ENCODE measurements at regions not wholly inside any gene's neighbourhood (a gene's known extent, or its start where the extent isn't known, plus 50 kb on each side); places are given as distances from the start of the nearest gene placed in this dataset.
"Not testable (repeated sequence)": the region's sequence is repeated elsewhere in the genome, so short reads cannot be mapped to it uniquely, and the experiment has no call there.

DNA sequence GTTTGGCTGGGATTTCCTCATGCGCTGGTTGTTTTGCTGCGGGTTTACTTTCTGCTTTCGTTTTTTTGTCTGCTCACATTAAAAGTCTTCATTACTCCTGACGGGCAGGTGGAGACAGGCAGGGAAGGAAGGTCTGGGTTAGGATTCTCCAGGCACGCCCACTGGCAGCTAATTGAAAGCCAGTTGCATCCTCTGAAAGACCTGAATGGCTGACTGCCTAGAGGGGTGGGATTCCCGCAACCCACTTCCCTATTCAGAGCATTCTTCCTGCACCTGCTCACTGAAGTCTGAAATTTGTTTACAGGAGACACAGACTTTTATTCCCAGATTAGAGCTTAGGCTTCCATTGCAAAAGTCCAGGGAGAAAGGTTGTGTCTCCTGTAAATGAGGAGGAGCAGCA, 172.0 kb downstream of the UQCRFS1 start:
- POLR2A ChIA-PET = no interaction called here
- H3K4me3 Mint-ChIP-seq = no peak overlapping the region
- no peak overlapping the region for H3K4me3 ChIP-seq (ENCODE audit: low read length)

DNA sequence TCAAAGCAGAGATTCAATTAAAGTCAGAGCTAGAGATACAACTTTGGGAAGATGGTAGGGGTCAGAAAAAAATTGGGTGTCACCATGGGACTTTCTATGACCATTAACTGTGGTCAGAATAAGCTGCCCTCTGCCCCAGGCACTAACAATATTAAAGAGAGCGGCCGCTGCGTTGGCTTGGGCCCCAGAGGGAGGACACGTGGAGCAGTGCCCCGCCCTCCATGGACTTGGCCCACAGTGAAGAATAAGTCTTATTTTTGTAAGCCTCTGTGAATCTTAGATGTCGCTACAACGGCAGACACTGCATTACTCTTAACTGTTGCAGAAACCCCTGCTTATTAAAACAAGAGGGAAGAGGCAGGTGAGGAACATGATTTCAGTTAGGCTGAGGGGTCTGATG, 172.7 kb downstream of the UQCRFS1 start:
- Mint-ChIP-seq H3K9me3 (peaks cover 0 to 7% (median 4%) of the 10 kb centered on the region in 5 donors), H3K36me3 (no peaks in the 10 kb centered on the region), H3K4me1 (no peaks in the 10 kb centered on the region), H3K27me3 (peaks cover 9% of the 10 kb centered on the region in 2 donors), H3K4me3 (no peak overlapping the region), H3K27ac (no peak overlapping the region)
- H3K36me3 ChIP-seq (ENCODE audit: insufficient read depth, low read length) = no peaks in the 10 kb centered on the region
- POLR2A ChIA-PET = no interaction called here
- no peaks in the 10 kb centered on the region for H3K4me1 ChIP-seq (ENCODE audit: insufficient read depth, low read length)
- H3K9me3 ChIP-seq (ENCODE audit: low read length) = no peaks in the 10 kb centered on the region
- H3K4me3 ChIP-seq (ENCODE audit: low read length) = no peak overlapping the region
- no peaks in the 10 kb centered on the region for H3K27me3 ChIP-seq (ENCODE audit: insufficient read depth, low read length, poor library complexity, severe bottlenecking)
- no peak for DNase-seq
- CTCF ChIA-PET = no interaction called here
- H3K27ac ChIP-seq (ENCODE audit: low read depth, low read length) = no peak overlapping the region

More for the DNA sequence above, 172.0 kb downstream of the UQCRFS1 start:
- peaks cover 9% of the 10 kb centered on the region in 2 donors for H3K27me3 Mint-ChIP-seq
- DNase-seq = no peak
- CTCF ChIA-PET = no interaction called here
- Histone ChIP-seq H3K4me1 (ENCODE audit: insufficient read depth, low read length) (no peaks in the 10 kb centered on the region), H3K36me3 (ENCODE audit: insufficient read depth, low read length) (no peaks in the 10 kb centered on the region), H3K27me3 (ENCODE audit: insufficient read depth, low read length, poor library complexity, severe bottlenecking) (no peaks in the 10 kb centered on the region), H3K27ac (ENCODE audit: low read depth, low read length) (no peak overlapping the region), H3K9me3 (ENCODE audit: low read length) (no peaks in the 10 kb centered on the region)
- no peak overlapping the region for H3K27ac Mint-ChIP-seq
- H3K4me1 Mint-ChIP-seq = no peaks in the 10 kb centered on the region
- no peaks in the 10 kb centered on the region for H3K36me3 Mint-ChIP-seq
- H3K9me3 Mint-ChIP-seq = peaks cover 0 to 7% (median 4%) of the 10 kb centered on the region in 5 donors

DNA sequence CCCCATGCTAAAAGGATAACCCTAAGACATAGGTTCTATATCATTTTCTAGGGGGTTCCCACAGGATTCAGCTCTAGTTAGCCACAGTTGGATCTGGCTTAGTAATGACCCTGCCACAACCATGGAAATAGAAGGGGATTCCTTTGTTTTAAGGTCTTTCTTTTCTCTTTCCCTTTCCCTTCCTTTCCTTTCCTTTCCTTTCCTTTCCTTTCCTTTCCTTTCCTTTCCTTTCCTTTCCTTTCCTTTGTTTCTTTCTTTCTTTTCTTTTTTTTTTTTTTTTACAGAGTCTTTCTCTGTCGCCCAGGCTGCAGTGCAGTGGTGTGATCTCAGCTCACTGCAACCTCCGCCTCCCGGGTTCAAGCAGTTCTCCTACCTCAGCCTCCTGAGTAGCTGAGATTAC, 173.9 kb downstream of the UQCRFS1 start:
- H3K27ac Mint-ChIP-seq; H3K9me3 ChIP-seq (ENCODE audit: low read length); H3K27me3 Mint-ChIP-seq; POLR2A ChIA-PET; H3K4me3 Mint-ChIP-seq; H3K27ac ChIP-seq (ENCODE audit: low read depth, low read length); H3K36me3 ChIP-seq (ENCODE audit: insufficient read depth, low read length); H3K4me1 Mint-ChIP-seq; H3K4me3 ChIP-seq (ENCODE audit: low read length); H3K27me3 ChIP-seq (ENCODE audit: insufficient read depth, low read length, poor library complexity, severe bottlenecking); H3K36me3 Mint-ChIP-seq; H3K4me1 ChIP-seq (ENCODE audit: insufficient read depth, low read length); DNase-seq; H3K9me3 Mint-ChIP-seq; CTCF ChIA-PET: not testable (repeated sequence)

DNA sequence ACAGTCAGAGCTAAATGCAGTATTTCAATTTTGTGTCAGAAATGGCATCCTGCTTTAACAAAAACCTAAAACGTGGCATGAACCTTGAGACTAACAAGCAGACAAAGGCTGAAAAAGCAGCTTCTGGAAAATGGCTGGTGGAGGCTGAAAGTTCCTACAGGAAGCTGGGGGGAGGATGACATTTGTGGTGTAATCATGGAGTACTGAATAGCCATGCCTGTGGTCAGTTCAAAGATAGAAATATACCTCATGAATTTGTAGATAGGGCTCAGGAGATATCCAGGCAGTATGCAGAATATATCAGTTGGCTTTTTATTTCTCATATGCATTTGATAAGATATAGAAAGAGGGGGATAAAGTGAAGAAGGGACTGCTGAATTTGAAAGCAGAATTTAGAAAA, 181.7 kb downstream of the UQCRFS1 start:
- Histone ChIP-seq H3K27ac (ENCODE audit: low read depth, low read length) (no peak overlapping the region), H3K4me3 (ENCODE audit: low read length) (no peak overlapping the region), H3K36me3 (ENCODE audit: insufficient read depth, low read length) (no peaks in the 10 kb centered on the region), H3K4me1 (ENCODE audit: insufficient read depth, low read length) (no peaks in the 10 kb centered on the region), H3K9me3 (ENCODE audit: low read length) (no peaks in the 10 kb centered on the region), H3K27me3 (ENCODE audit: insufficient read depth, low read length, poor library complexity, severe bottlenecking) (no peaks in the 10 kb centered on the region)
- Mint-ChIP-seq H3K9me3 (peaks cover 0 to 3% (median 0%) of the 10 kb centered on the region in 5 donors), H3K36me3 (no peaks in the 10 kb centered on the region), H3K4me3 (no peak overlapping the region), H3K4me1 (no peaks in the 10 kb centered on the region), H3K27ac (no peak overlapping the region), H3K27me3 (no peaks in the 10 kb centered on the region)
- ChIA-PET POLR2A (no interaction called here), CTCF (no interaction called here)
- DNase-seq = no peak

DNA sequence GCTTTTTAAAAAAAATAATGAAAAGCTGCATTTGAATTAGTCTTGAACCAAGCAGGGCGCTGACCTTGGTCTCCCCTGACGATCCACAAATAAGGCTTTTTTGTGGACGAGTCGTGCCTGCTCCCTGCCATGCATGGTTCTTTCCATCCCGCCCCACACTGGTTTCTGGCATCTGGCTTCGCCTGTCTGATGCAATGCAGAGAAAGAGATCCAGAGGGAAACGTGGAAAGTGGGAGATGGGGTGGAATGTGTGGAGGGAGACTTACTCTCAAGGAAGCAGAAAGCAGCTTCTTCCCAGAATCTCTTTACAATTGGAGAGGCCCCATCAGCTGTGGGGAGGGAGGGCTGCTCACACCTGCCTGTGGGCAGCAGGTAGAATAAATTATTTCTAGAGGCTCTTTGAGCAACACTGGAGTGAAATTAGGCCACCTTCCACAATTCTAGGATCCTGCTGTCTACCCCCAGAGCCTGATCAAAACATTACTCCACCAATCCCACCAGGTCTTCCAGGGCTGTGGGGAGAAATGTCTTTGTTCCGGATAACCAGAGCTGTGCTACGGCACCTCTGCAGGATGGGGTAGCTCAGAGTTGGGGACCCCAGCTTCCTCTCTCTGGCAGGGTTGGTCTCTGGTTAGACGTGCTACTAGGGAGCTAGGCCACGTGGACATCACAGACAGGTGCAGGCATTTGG, 183.5 kb downstream of the UQCRFS1 start:
- CTCF ChIA-PET = no interaction called here
- H3K36me3 ChIP-seq (ENCODE audit: insufficient read depth, low read length) = no peaks in the 10 kb centered on the region
- POLR2A ChIA-PET = no interaction called here

DNA sequence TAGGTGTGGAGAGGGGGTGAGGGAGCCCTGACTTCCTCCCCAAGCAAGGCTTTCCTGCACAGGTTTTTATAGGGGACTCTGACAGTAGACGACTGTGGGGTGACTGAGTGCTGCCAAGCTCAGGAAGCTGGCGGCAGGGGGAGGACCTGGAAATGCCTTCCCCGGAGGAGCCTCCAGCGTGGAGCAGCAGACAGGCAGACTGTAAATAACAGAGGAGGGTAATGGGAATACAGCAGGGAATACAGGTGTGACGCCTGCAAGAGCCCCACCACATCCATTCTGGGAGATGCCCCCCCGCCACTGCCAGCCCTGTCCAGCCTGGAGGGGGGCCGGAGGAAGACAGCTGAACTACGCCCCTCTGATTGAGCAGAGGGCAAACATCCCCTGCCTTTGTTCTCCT, 190.4 kb downstream of the UQCRFS1 start:
- no peaks in the 10 kb centered on the region for H3K27me3 ChIP-seq (ENCODE audit: insufficient read depth, low read length, poor library complexity, severe bottlenecking)
- H3K4me3 ChIP-seq (ENCODE audit: low read length) = no peak overlapping the region
- DNase-seq = no peak
- no peaks in the 10 kb centered on the region for H3K36me3 ChIP-seq (ENCODE audit: insufficient read depth, low read length)
- peaks cover 1 to 4% of the 10 kb centered on the region in 2 donors for H3K27me3 Mint-ChIP-seq
- CTCF ChIA-PET = no interaction called here
- H3K27ac Mint-ChIP-seq = no peak overlapping the region
- H3K27ac ChIP-seq (ENCODE audit: low read depth, low read length) = no peak overlapping the region
- POLR2A ChIA-PET = no interaction called here
- H3K4me1 ChIP-seq (ENCODE audit: insufficient read depth, low read length) = no peaks in the 10 kb centered on the region
- peaks cover 0 to under 1% (median 0%) of the 10 kb centered on the region in 5 donors for H3K9me3 Mint-ChIP-seq
- peaks cover 0 to 2% (median 0%) of the 10 kb centered on the region in 3 donors for H3K36me3 Mint-ChIP-seq
- no peaks in the 10 kb centered on the region for H3K9me3 ChIP-seq (ENCODE audit: low read length)
- H3K4me1 Mint-ChIP-seq = no peaks in the 10 kb centered on the region
- H3K4me3 Mint-ChIP-seq = no peak overlapping the region

More for the DNA sequence above, 183.5 kb downstream of the UQCRFS1 start:
- DNase-seq = no peak
- peaks cover 0 to 3% (median 0%) of the 10 kb centered on the region in 5 donors for H3K9me3 Mint-ChIP-seq
- H3K27ac Mint-ChIP-seq = no peak overlapping the region
- no peak overlapping the region for H3K4me3 Mint-ChIP-seq
- no peak overlapping the region for H3K27ac ChIP-seq (ENCODE audit: low read depth, low read length)
- H3K4me1 ChIP-seq (ENCODE audit: insufficient read depth, low read length) = no peaks in the 10 kb centered on the region
- no peaks in the 10 kb centered on the region for H3K9me3 ChIP-seq (ENCODE audit: low read length)
- no peaks in the 10 kb centered on the region for H3K27me3 ChIP-seq (ENCODE audit: insufficient read depth, low read length, poor library complexity, severe bottlenecking)
- H3K4me1 Mint-ChIP-seq = no peaks in the 10 kb centered on the region
- no peaks in the 10 kb centered on the region for H3K36me3 Mint-ChIP-seq
- H3K27me3 Mint-ChIP-seq = no peaks in the 10 kb centered on the region
- H3K4me3 ChIP-seq (ENCODE audit: low read length) = no peak overlapping the region

DNA sequence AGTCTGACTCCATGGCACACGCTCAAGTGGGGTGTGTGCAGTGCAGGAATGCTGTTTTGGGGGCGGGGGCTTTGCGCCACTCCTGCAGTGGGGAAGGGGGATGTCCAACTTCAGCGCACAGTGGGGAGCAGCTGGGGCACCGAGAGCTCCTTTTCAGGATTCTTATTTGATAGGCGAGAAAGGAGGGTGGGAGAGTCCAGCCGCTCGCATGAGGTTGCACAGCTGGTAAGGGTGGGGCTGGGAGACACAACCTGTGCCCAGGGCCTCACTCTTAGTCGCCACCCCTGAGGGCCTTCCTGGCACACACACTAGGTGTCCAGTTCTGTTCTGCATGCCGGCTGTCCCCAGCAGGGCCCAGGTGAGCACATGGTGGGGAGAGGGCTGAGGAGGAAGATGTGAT, 190.8 kb downstream of the UQCRFS1 start:
- ChIA-PET CTCF (no interaction called here), POLR2A (no interaction called here)
- Histone ChIP-seq H3K27me3 (ENCODE audit: insufficient read depth, low read length, poor library complexity, severe bottlenecking) (no peaks in the 10 kb centered on the region), H3K9me3 (ENCODE audit: low read length) (no peaks in the 10 kb centered on the region), H3K4me1 (ENCODE audit: insufficient read depth, low read length) (no peaks in the 10 kb centered on the region), H3K36me3 (ENCODE audit: insufficient read depth, low read length) (no peaks in the 10 kb centered on the region), H3K27ac (ENCODE audit: low read depth, low read length) (no peak overlapping the region), H3K4me3 (ENCODE audit: low read length) (no peak overlapping the region)
- Mint-ChIP-seq H3K4me3 (no peak overlapping the region), H3K27me3 (peaks cover 1 to 4% of the 10 kb centered on the region in 2 donors), H3K4me1 (no peaks in the 10 kb centered on the region), H3K9me3 (peaks cover 0 to 2% (median 0%) of the 10 kb centered on the region in 5 donors), H3K36me3 (peaks cover 0 to 2% (median 0%) of the 10 kb centered on the region in 3 donors), H3K27ac (no peak overlapping the region)
- DNase-seq = no peak

DNA sequence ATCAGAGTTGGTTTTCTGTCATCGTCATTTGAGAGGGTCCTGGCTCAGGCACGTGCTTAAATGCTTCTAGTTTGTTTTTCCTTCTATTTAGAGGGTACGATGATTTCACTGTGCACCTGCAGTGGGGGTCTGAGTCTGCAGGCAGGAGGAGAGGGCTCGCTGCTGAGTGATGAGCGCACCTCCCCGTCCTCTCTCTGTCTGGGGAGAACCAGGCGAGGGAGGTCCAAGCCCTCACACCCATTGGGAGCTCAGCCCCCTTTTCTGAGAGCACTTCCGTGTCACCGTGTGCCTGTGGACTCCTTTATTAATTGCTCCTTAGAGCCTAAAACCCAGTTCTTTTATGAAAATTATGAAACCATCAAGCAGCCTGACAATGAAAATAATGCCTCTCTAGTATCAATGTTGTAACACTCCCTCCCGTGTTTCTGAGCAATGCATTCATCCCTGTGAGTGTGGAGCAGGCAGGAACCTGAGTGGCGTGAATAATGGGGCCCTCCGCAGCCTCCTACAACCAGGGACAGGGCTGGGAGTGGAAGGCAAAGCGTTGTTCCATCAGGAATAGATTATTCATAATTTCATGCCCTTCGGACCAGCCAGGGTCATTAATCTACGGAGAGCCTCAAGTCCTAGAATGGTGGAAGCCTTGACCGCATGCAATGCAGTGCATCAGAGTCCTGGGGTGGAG, 191.6 kb downstream of the UQCRFS1 start:
- Histone ChIP-seq H3K9me3 (ENCODE audit: low read length) (no peaks in the 10 kb centered on the region), H3K27ac (ENCODE audit: low read depth, low read length) (no peak overlapping the region), H3K4me1 (ENCODE audit: insufficient read depth, low read length) (no peaks in the 10 kb centered on the region), H3K36me3 (ENCODE audit: insufficient read depth, low read length) (no peaks in the 10 kb centered on the region), H3K4me3 (ENCODE audit: low read length) (no peak overlapping the region), H3K27me3 (ENCODE audit: insufficient read depth, low read length, poor library complexity, severe bottlenecking) (no peaks in the 10 kb centered on the region)
- no peak overlapping the region for H3K27ac Mint-ChIP-seq
- H3K36me3 Mint-ChIP-seq = peaks cover 0 to 2% (median 0%) of the 10 kb centered on the region in 3 donors
- CTCF ChIA-PET = no interaction called here
- peaks cover 1 to 4% of the 10 kb centered on the region in 2 donors for H3K27me3 Mint-ChIP-seq
- no peak overlapping the region for H3K4me3 Mint-ChIP-seq
- H3K4me1 Mint-ChIP-seq = no peaks in the 10 kb centered on the region
- POLR2A ChIA-PET = no interaction called here
- peaks cover 0 to 2% (median 0%) of the 10 kb centered on the region in 5 donors for H3K9me3 Mint-ChIP-seq
- no peak for DNase-seq

All from CD8-positive, alpha-beta memory T cell (primary cell).